Renal pelvis (tissue), 1 donor: ENCODE measurements at regions not wholly inside any gene's neighbourhood (a gene's known extent, or its start where the extent isn't known, plus 50 kb on each side); places are given as distances from the start of the nearest gene placed in this dataset.

ENCODE experiments used
- DNase-seq: peaks from one replicate; pipeline ENCODE4 v3.0.0-alpha.2; 2013

GRCh38 chr4:95987851-95988250 lies 148.0 kb downstream of the PDHA2 start:
- DNase-seq, result no peak

GRCh38 chr4:95998311-95998710 lies 158.4 kb downstream of the PDHA2 start:
- no peak for DNase-seq

GRCh38 chr4:96003951-96004740 lies 164.3 kb downstream of the PDHA2 start:
- no peak for DNase-seq

- DNase-seq, result no peak
These were observed 169.7 kb downstream of the PDHA2 start for GRCh38 chr4:96009427-96010119.

GRCh38 chr4:96012687-96013086 lies 172.8 kb downstream of the PDHA2 start:
- DNase-seq, result no peak

- no peak for DNase-seq
These were observed 176.9 kb downstream of the PDHA2 start for GRCh38 chr4:96016634-96017299.

GRCh38 chr4:96025011-96025410 lies 185.1 kb downstream of the PDHA2 start:
- no peak for DNase-seq

- no peak for DNase-seq
These were observed 195.8 kb downstream of the PDHA2 start for GRCh38 chr4:96035727-96036126.

GRCh38 chr4:96036781-96037180 lies 196.9 kb downstream of the PDHA2 start:
- no peak for DNase-seq

GRCh38 chr4:96037705-96038104 lies 197.8 kb downstream of the PDHA2 start:
- DNase-seq, result no peak

- DNase-seq, result no peak
These were observed 199.3 kb downstream of the PDHA2 start for GRCh38 chr4:96039217-96039616.

- no peak for DNase-seq
These were observed 200.0 kb downstream of the PDHA2 start for GRCh38 chr4:96039803-96040436.

- DNase-seq, result no peak
These were observed 205.1 kb downstream of the PDHA2 start for GRCh38 chr4:96044971-96045370.

GRCh38 chr4:96052827-96053226 lies 212.9 kb downstream of the PDHA2 start:
- no peak for DNase-seq

- no peak for DNase-seq
These were observed 216.5 kb downstream of the PDHA2 start for GRCh38 chr4:96056346-96056934.

- no peak for DNase-seq
These were observed 223.7 kb downstream of the PDHA2 start for GRCh38 chr4:96063639-96064038.

- no peak for DNase-seq
These were observed 233.6 kb downstream of the PDHA2 start for GRCh38 chr4:96073461-96073860.

GRCh38 chr4:96092151-96092705 lies 252.3 kb downstream of the PDHA2 start:
- no peak for DNase-seq

GRCh38 chr4:96093057-96093456 lies 253.2 kb downstream of the PDHA2 start:
- no peak for DNase-seq

- no peak for DNase-seq
These were observed 253.7 kb downstream of the PDHA2 start for GRCh38 chr4:96093563-96093962.

- DNase-seq, result no peak
These were observed 254.3 kb downstream of the PDHA2 start for GRCh38 chr4:96094183-96094582.
